Ascending aorta (tissue), 2 donors: ENCODE measurements at regions not wholly inside any gene's neighbourhood (a gene's known extent, or its start where the extent isn't known, plus 50 kb on each side); places are given as distances from the start of the nearest gene placed in this dataset.

Experiments used
- DNase-seq, 2 donors: peaks; one replicate each; pipeline ENCODE4 v3.0.0-alpha.2; 2019; ENCODE audit warnings: low spot score in 2 of 2
- H3K27ac ChIP-seq, 2 donors: fragments of 200-600 bp; sonication (generic); one replicate each; pipeline ENCODE4 v1.5.1; 2016 to 2017; ENCODE audit warnings: mild to moderate bottlenecking in 1 of 2
- H3K27me3 ChIP-seq: fragments of 200-600 bp; sonication (generic); one replicate; pipeline ENCODE4 v1.5.1; 2017
- H3K36me3 ChIP-seq, 2 donors: fragments of 200-600 bp; sonication (generic); one replicate each; pipeline ENCODE4 v1.5.1; 2016
- H3K4me1 ChIP-seq, 2 donors: fragments of 200-600 bp; sonication (generic); one replicate each; pipeline ENCODE4 v1.5.1; 2016 to 2017; ENCODE audit warnings: mild to moderate bottlenecking in 1 of 2
- H3K4me3 ChIP-seq, 2 donors: fragments of 200-600 bp; sonication (generic); one replicate each; pipeline ENCODE4 v1.5.1; 2016 to 2017; ENCODE audit warnings: mild to moderate bottlenecking in 1 of 2
- H3K9me3 ChIP-seq, 2 donors: fragments of 200-600 bp; sonication (generic); one replicate each; pipeline ENCODE4 v1.5.1; 2016
- CTCF ChIP-seq, 3 experiments: fragments of 200-600 bp in 2 of 3; fragments of 450-650 bp in 1 of 3; sonication (generic) in 2 of 3; IDR thresholded peaks; one replicate each; pipeline ENCODE4 v1.5.1; 2016 to 2019; ENCODE audit warnings: antibody characterized with exemption in 3 of 3, mild to moderate bottlenecking in 1 of 3, moderate library complexity in 1 of 3
- intact Hi-C: fragments of 100-400 bp; cut with DNase I; formaldehyde crosslinking; loops from one replicate; pipeline ENCODE4 v1.15.1; 2023

- DNase-seq: no peak
- Histone ChIP-seq H3K9me3 (no peaks in the 10 kb centered on the region), H3K4me1 (no peaks in the 10 kb centered on the region), H3K36me3 (no peaks in the 10 kb centered on the region), H3K4me3 (no peak overlapping the region), H3K27ac (no peak overlapping the region), H3K27me3 (no peaks in the 10 kb centered on the region)
- no peak for TF ChIP-seq CTCF (IDR thresholded peaks at IDR 0.05)
- intact Hi-C loops: no loop called here
Measured at GRCh38 chr4:152154433-152154832, 381.5 kb downstream of the FBXW7 start.

GRCh38 chr4:152153476-152154270 lies 382.2 kb downstream of the FBXW7 start:
- H3K27me3 ChIP-seq: no peaks in the 10 kb centered on the region
- DNase-seq: no peak
- H3K4me3 ChIP-seq: no peak overlapping the region
- H3K9me3 ChIP-seq: no peaks in the 10 kb centered on the region
- H3K36me3 ChIP-seq: no peaks in the 10 kb centered on the region
- H3K4me1 ChIP-seq: no peaks in the 10 kb centered on the region
- no peak overlapping the region for H3K27ac ChIP-seq
- intact Hi-C loops: no loop called here
- no peak for TF ChIP-seq CTCF (IDR thresholded peaks at IDR 0.05)

- intact Hi-C loops: no loop called here
- DNase-seq: no peak
- Histone ChIP-seq H3K36me3 (no peaks in the 10 kb centered on the region), H3K4me1 (no peaks in the 10 kb centered on the region), H3K4me3 (no peak overlapping the region), H3K27me3 (no peaks in the 10 kb centered on the region), H3K27ac (no peak overlapping the region), H3K9me3 (peaks cover 0 to 5% of the 10 kb centered on the region in 2 donors)
- no peak for TF ChIP-seq CTCF (IDR thresholded peaks at IDR 0.05)
Measured at GRCh38 chr4:152150214-152150613, 385.7 kb downstream of the FBXW7 start.

DNA sequence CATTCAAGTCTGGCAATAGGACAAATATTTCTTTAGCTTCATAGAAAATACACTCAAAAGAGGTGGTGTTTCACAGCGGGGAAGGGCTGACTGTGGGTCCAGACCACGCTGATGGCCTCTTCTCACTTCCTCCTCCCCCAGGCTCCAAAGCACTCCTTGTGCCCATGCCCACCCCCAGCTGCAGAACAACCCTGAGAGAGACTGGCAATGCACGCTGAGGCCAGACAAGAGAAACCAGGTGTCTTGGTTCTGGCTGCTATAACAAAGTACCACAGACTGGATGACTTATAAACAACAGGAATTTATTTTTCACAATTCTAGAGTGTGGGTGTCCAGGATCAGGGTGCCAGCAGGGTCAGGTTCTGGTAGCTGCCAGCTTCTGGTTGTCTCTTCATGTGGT lies 386.1 kb downstream of the FBXW7 start:
- Histone ChIP-seq H3K4me1 (no peaks in the 10 kb centered on the region), H3K36me3 (no peaks in the 10 kb centered on the region), H3K4me3 (no peak overlapping the region), H3K27ac (no peak overlapping the region), H3K9me3 (peaks cover 0 to 8% of the 10 kb centered on the region in 2 donors), H3K27me3 (no peaks in the 10 kb centered on the region)
- DNase-seq: no peak
- intact Hi-C loops: no loop called here
- no peak for TF ChIP-seq CTCF (IDR thresholded peaks at IDR 0.05)

DNA sequence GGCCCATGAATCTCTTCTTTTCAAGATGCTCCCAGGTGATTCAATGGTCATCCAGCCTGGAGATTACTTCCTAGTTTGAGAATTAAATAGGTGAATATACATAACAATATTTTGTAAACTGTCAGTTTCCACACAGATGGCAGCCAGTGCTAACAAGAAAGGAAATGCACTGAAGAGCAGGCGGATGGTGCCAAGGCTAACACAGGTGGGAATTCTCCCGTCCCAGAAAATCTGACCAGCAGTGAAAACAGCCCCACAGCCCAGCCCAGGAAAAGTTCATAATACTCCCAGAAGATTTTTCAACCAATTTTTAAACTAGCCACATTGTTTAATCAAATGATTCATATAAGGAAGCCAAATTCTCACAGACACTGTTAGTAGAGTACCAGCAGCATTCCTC lies 387.2 kb upstream of the GATB start:
- Histone ChIP-seq H3K9me3 (peaks cover 0 to 8% of the 10 kb centered on the region in 2 donors), H3K27me3 (no peaks in the 10 kb centered on the region), H3K4me1 (no peaks in the 10 kb centered on the region), H3K36me3 (no peaks in the 10 kb centered on the region), H3K27ac (no peak overlapping the region), H3K4me3 (no peak overlapping the region)
- no peak for DNase-seq
- intact Hi-C loops: no loop called here
- TF ChIP-seq CTCF (IDR thresholded peaks at IDR 0.05): no peak
